ENCODE measurements at regions not wholly inside any gene's neighbourhood (a gene's known extent, or its start where the extent isn't known, plus 50 kb on each side); places are given as distances from the start of the nearest gene placed in this dataset.
"Not testable (repeated sequence)": the region's sequence is repeated elsewhere in the genome, so short reads cannot be mapped to it uniquely, and the experiment has no call there.

DNA sequence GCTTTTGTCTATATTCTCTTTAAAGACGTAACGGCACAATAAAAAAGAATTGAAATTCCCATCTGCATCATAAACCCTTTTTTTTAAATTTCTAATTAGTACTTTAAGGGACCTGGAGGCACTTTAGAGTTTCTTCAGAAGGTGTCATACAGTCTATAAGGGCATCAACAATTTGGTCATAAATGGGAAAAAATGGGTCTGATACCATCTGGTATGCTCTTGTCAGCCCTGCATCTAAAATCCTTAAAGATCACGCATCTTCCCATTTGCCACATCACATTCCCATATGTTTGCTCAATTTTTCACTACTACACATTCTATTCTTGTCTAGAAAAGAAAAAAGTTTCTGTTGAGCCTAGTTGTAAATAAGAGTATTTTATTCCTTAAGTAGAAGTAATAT lies 53.8 kb downstream of the COX7C start:
- no peak for DNase-seq

DNA sequence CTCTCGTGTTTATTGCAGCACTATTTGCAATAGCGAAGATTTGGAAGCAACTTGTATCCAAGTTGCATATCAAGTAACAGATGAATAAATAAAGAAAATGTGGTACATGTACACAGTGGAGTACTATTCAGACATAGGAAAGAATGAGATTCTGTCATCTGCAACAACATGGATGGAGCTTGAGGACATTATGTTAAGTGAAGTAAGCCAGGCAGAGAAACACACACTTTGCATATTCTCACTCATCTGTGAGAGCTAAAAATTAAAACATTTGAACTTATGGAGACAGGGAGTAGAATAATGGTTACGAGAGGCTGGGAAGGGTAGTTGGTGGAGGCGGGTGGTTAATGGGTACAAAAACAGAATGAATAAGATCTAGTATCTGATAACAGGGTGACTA lies 56.3 kb downstream of the COX7C start:
- DNase-seq = no peak

DNA sequence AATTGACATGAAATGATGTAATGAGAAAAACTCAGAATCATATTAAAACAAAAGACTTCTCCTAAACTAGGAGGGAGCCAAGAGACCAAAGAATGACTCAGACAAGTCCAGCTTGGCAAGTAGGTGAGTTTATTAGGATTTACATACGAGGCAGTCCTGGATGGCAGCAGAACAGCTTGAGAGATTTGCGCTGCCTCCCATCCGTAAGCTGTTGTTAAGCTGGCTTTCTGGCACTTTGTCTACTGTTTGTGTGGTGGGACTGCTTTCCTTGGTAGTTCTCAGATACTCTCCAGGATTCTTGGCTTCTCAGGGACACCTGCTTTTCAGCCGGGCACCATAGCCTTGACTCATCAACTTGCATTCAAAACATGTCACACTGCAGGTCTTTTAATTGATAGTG lies 57.6 kb downstream of the COX7C start:
- DNase-seq = no peak

DNA sequence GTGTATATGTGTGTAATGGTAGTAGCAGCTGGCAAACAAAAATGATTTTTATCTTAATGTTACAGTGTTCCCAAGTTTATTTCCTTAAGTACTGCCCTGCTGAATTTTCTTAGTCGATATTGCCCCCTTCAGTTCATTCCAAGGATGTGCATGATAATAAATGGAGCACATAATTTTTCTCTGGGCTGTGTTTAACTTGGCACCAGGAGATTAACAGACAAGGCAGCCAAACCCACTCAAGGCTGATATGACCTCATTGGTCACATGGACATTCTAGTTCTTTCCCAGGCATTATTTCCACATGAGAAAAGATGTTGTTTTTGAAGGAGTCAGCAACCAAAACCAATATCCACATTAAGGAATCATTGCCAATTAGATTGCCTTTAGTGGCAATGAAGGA lies 61.8 kb downstream of the COX7C start:
- DNase-seq = peak; percentile 11

DNA sequence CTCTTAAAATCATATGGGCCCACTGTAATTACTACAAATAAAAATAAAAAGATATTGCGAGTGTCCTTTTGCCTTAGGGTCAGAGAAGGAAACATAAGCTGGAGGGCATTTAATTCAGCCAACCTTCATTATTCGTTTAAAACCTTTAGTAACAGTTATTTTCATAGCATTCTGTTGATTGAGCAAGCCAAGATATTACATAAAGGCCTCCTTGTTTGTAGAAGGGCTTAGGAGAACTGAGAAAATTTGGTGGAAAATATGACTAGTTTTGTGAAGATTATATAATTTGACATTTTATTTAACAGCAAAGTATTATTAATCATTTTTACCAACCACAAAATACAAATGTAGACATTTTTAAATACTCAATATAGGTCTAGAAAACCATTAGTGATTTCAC lies 62.2 kb downstream of the COX7C start:
- no peak for DNase-seq

GRCh38 chr5:86684222-86684621 lies 66.5 kb downstream of the COX7C start:
- DNase-seq = no peak

GRCh38 chr5:86686046-86686445 lies 68.3 kb downstream of the COX7C start:
- no peak for DNase-seq

GRCh38 chr5:86688406-86688805 lies 70.7 kb downstream of the COX7C start:
- no peak for DNase-seq

DNA sequence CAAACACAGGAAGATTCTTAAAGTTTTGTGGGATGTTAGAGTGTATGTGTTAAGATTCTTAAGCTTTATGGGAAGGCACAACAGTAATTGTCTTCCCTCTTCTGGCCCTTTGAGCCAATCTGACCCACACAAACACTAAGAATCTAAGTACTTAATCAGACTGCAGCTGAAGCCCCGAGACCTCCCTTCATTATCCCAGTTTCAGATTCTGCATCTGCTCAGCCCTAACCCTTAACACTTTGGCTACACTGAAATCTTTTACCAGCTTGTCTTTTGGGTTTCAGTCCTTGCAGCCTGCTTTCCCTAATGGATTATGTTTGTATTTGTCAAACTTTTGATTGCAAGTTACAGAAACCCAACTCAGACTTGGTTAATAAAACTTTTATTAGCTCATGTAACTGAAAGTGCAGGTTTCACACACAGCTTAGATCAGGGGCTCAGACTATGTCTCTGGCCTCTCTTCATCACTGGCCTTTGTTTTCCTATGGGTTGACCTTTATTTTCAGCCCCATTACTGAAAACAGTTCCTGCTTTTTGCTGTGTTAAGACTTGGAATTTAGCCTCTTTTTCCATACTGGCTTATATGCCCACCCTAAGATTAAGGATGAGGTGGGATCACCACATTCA lies 71.5 kb downstream of the COX7C start:
- DNase-seq = no peak

DNA sequence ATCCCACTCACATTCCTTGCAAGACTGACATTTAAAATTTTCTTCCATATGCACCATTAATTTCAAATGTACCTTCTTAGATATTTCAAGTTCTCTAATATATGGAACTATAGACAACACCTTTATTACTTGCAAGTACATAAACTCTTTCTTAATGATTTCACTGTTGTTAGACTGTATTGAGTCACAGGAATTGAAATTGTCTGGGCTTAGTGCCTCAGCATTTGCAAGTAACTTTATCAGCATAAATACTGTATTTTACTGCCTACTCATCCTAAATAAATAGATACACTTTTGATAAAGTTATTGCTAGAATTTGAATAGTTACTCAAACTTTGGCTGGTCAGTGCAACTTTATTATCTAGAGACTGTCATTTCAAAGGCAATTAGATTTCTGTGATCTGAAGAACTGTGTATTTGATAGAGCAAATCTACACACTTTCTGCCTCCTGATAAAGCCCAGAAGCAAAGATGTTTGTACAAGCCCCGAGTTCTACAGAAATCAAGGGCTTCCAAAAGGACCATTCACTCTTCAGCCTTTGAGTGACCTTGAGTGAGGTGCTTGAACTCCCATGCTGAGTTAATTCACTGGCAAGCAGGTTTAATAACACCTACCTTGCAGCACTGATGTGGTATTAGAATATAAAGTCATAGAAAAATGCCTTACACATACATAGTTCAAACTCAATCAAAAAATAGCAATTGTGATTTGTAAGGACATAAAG lies 91.6 kb downstream of the COX7C start:
- DNase-seq = no peak

DNA sequence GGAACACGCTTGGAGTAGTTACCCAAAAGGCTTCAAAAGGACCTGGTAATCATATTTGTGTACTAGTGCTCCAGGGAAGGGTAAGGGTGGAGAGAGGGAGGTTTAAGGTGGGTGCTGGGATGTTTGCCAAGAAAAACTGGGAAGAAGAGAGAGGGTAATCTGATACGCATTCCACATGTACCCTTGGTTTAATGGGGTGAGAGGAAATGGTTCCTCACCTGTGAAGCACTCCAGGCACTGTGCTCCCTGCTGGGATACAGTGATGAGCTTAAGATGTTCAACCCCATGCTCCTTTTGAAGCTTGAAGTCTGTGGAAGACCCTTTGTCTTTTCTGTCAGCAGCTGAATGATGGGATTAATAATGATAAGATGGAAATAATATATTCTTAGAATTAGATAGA lies 98.4 kb downstream of the COX7C start:
- no peak for DNase-seq

DNA sequence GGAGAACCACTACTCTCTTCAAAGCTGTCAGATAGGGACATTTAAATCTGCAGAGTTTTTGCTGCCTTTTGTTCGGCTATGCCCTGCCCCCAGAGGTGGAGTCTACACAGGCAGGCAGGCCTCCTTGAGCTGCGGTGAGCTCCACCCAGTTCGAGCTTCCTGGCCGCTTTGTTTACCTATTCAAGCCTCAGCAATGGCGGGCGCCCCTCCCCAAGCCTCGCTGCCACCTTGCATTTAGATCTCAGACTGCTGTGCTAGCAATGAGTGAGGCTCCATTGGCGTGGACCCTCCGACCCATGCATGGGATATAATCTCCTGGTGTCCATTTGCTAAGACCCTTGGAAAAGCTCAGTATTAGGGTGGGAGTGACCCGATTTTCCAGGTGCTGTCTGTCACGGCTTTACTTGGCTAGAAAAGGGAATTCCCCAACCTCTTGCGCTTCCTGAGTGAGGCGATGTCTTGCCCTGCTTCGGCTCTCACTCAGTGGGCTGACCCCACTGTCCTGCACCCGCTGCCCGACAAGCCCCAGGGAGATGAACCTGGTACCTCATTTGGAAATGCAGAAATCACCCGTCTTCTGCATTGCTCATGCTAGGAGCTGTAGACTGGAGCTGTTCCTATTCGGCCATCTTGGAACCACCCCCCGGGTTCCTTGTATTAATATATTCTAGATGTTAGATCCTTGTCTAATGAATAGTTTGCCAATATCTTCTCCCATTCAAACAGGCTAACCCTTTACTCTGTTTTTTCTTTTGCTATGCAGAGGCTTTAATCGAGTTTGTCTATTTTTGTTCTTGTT lies 113.8 kb downstream of the COX7C start:
- DNase-seq = not testable (repeated sequence)

DNA sequence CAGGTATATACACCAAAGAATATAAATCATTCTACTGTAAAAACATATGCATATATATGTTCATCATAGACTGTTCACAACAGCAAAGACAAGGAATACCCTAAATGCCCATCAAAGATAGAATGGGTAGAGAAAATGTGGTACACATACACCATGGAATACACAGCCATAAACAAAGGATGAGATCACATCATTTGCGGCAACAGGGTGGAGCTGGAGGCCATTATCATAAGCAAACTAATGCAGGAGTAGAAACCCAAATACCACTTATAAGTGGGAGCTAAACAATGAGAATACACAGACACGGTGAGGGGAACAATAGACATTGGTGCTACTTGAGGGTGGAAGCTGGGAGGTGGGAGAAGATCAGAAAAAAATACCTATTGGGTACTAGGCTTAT lies 117.6 kb downstream of the COX7C start:
- no peak for DNase-seq

- DNase-seq = no peak
These were observed 119.8 kb downstream of the COX7C start for GRCh38 chr5:86737579-86737978.

GRCh38 chr5:86748538-86749105 lies 130.9 kb downstream of the COX7C start:
- no peak for DNase-seq

- DNase-seq = no peak
These were observed 132.1 kb downstream of the COX7C start for GRCh38 chr5:86749841-86750240.

- DNase-seq = no peak
These were observed 139.1 kb downstream of the COX7C start for GRCh38 chr5:86756839-86757238.

DNA sequence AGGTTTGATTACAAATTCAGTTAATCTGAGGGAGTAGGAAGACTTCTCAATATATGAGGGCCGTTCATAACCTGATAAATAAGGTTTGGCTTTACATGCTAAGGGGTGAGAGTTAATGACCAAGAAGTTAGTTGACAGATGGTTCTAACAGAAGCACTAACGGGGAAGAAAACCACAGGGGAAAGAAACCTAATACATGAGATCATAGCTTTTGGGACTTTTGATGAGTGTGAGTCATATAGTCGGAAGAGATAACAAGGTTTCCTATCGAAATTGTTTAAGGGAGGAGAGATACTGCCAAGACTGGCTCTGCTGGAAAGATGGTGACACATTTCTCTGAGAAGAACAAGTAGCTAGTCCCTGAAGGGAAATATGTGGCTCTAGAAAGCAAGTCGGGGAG lies 140.1 kb downstream of the COX7C start:
- no peak for DNase-seq

DNA sequence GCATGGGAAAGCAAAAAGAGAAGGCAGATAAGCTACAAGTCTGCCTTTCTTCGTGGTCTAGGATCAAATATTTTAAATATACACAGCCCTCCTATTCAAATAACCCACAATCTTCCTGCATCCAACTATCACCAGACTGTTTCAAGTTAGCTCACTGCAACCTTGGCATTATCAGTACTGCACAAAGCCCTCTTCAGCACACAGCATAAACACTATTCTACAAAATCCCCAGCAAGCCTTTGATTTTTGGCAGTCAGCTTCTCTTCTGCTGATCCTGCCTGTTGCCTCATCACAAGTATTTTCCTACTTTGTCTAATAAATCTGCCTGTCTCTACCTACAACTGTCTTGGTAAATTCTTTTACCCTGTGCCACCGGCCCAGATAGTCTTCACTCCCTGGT lies 142.9 kb downstream of the COX7C start:
- DNase-seq = no peak

- no peak for DNase-seq
These were observed 146.2 kb downstream of the COX7C start for GRCh38 chr5:86763929-86764328.

GRCh38 chr5:86765778-86766502 lies 148.2 kb downstream of the COX7C start:
- DNase-seq = no peak

DNA sequence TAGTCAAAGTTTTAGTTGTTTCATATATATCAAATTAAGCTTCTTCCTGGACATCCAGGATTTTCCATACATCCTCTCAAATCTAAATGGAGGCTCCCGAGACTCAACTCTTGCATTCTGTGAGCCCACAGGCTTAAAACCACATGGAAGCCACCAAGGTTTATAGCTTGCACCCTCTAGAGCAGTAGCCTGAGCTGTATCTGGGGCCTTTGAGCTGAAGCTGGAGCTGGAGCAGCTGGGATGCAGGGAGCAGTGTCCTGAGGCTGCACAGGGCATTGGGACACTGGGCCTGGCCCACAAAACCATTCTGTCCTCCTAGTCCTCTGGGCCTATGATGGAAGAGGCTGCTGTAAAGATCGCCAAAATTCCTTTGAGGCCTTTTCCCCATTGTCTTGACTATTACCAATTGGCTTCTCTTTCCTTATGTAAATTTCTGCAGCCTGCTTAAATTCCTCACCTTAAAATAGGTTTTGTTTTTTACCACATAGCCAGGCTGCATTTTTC lies 151.0 kb downstream of the COX7C start:
- DNase-seq = no peak

DNA sequence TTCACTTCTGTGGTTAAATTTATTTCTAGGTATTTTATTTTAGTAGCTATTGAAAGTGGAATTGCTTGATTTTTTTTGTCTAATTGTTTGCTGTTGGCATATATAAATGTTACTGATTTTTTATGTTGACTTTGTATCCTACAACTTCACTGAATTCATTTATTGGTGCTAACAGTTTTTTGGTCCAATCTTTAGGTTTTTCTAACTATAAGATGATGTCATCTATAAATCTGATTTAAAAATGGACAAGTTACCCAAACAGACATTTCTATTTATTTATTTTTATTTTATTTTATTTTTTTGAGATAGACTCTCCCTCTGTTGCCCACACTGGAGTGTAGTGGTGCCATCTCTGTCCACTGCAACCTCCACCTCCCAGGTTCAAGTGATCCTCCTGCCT lies 162.3 kb downstream of the COX7C start:
- no peak for DNase-seq

Data from CD4-positive, alpha-beta T cell treated with Interleukin-4 for 4 hours (primary cell).